Fibroblast of skin of right biceps (primary cell): ENCODE measurements at regions not wholly inside any gene's neighbourhood (a gene's known extent, or its start where the extent isn't known, plus 50 kb on each side); places are given as distances from the start of the nearest gene placed in this dataset.

Source experiments
- DNase-seq: peaks from one replicate; pipeline ENCODE4 v3.0.0-alpha.2; 2013

DNA sequence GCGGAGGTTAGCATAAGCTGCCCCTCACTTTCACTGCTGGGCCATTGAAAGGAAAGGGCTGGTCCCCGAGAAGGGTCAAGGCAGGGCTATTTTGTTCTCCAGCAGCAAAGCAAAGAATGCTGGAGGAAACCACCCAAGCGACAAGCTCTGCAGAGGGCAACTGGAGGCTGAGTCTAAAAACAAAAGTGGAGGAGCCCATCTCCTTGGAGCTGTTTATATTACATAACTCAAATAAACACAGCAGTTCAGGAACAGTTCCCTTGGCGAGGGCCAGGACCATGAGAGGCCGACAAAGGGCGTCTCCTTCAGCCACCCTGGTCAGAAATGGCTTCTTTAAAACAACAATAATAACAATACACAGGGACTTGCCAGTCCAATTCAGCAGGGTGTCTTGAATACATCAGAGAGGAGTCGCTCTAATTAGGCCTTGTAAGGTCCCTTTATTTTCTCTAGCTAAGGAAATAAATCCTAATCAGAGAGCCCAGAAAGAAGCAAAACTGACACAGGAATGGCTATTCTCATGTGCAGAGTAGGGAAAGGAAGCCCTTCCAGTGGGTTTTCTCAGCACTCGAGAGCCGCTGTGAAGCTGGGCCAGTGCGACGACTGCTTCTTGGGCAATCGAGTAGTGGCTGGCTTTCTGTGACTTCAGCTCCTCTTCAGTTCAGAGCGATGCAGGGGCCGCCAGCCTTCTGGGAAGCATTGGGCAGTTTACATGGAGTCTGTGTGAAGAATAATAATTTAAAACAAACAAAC lies 57.0 kb upstream of the TARBP1 start:
- no peak for DNase-seq

DNA sequence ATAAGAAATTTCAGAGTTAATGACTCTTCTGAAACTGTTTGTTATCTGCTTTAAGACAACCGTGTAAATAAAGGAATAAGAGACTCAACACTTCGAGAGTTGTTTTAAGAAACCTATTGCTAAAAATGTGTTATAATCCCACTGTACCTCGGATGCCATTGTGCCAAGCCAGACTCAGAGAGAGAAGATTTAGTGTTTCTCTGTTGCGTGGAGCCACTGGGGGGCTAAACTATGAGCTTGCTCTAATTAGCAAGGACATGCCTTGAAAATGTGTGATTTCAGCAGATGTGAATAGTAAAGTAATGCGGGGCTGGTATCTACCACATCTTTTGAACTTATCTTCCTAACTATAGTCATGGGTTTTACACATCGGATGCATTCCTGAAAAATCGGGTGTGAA lies 56.2 kb upstream of the TARBP1 start:
- DNase-seq = no peak

DNA sequence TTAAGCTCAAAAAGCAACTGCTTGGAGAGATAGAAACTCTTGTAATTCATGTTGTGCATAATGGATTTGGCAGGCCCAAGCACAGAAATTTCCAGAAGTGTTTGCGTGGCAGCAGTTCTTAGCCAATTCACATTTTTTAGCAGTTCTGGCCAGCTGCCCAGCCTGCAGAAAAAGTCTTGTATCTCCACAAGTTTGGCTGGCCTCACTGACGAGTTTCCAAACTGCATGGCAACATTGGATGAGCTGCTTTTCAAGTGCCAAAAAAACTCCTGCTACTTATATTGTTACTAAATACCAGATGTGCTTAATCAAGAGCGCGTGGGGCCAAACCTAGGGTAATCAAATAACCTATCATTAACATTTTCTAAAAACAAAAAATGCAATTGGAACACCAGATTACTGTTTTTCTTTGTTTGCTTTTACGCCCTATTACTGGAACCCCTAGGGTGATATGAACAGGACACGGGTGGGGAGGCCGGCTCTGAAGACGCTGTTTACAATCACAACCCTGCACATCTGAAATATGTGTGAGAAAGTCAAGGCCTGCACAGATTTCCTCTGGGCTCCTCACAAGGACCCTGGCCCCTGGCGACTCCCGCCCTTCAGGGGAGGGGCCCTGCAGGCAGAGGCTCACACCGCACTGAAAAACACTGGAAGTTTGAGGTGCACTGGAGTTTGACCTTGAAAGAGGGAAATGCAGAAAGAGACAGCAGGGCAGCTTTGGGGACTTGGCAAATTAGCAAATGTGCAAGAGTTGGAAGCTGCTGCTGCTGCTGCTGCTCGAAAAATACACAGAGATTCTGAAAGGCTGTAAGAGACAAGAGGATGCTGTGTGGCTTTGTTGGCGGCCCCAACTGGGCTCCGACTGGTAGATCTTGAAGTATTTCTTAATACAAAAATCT lies 55.2 kb upstream of the TARBP1 start:
- DNase-seq = peak; percentile 99

DNA sequence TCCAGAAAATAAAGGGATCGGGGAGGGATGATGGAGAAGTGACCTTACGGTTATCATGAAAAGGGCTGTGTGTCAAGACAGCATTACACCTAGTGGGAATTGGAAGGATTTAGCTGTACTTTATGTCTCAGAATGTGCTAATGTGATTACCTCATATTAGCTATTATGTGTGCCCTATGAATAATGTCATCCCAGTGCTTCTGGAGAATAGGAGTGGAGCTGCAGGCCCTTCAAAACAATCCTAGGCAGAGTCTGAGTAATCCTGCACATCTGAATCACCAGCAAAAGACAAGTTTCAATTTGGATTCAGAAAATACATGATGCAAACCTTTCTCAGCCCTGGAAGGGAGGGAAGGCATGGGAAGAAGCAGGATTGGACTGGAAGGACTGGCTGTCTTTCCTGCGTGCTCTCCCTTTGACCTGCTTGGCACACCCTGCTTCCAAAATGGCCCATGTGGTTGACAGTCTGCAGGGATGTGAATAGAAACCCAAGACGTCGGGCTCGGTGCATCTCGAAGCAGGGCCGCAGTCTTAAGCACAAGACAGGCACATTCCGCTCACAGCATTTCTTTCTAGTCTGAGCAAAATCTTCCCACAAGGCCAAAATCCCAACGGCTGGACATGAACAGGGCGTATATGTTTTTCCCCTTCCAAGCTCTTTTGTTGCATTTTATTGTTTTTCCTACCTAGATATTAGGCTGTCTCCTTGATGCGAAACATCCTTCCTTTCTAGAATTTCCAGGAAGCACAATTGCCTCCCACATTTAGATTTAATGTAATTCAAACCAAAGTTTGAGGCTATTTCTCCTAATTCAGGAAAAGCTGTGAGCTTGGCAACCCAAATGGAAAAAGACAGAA lies 54.3 kb upstream of the TARBP1 start:
- peak; percentile 98 for DNase-seq

DNA sequence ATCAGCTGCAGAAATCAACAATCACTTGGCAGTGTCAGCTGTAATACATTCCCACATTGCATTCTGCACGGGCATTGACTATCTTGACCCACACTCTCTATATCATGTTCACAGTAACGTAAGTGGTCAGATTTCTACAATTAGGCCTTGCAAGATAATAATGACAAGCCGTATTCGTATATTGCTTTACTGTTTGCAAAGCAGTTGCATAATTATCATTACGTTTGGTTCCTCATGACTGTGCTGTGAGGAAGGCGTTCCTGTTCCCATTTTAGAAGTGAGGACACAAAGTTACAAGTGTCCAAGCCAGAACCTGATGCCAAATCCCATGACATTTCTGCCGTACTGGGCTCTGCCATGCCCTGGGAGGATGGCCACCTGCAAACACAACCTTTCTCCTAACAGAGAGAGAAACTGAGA lies 53.5 kb upstream of the TARBP1 start:
- DNase-seq = no peak

DNA sequence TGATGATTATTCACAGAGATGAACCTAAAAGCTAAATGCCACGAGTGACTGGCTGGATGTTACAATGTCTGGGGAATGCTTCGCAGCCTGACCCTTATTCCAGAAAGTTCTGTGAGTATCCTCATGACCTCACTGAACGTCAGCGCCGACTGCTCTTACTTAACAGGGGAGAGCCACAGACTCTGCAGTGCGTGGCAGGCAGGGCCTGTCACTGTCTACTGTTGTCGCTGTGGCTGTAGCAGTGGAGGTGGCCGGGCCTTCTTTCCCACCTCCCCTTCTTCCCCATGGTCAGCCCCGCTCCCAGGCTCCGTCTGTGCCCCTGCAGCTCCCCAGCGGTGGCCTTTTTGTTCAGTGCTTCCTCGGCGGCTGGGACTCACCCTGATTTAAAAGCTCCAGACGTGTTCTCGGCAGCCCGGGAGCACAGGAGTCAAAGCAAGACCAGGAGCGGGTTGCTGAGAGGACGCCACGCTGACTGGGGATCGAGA lies 52.2 kb upstream of the TARBP1 start:
- peak; percentile 80 for DNase-seq

DNA sequence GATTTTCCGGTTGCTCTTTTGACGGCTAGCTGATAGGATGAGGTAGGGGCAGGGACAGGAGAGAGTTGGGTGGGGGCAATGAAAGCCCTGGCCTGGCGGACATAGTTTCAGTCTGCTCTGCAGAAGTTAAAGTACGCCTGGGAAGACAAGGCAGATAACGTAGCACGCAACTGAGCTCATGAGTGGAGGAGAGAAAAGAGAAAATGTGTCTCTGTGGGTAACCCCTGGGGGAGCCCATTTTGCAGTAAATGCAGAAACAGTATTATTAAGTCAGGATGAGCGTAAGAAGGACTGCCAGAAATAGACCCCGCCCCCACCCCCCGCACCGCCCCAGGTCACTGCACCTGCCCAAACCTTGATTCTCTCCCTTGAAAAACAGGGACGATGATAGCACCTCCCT lies 51.7 kb upstream of the TARBP1 start:
- no peak for DNase-seq

DNA sequence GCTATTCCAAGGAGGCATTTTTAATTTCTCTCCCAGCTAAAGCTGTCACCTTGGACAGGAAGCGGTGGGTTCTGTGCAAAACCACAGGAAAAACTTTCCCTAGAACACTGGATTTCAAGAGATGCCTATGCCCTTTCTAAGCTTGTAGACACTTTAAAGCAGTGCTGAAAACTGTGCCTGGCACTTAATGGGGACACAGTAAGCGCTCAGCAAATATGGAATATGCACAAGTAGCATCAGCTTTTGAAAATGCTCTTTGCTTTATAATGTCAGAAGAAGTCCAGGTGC lies 50.9 kb upstream of the TARBP1 start:
- peak; percentile 66 for DNase-seq

DNA sequence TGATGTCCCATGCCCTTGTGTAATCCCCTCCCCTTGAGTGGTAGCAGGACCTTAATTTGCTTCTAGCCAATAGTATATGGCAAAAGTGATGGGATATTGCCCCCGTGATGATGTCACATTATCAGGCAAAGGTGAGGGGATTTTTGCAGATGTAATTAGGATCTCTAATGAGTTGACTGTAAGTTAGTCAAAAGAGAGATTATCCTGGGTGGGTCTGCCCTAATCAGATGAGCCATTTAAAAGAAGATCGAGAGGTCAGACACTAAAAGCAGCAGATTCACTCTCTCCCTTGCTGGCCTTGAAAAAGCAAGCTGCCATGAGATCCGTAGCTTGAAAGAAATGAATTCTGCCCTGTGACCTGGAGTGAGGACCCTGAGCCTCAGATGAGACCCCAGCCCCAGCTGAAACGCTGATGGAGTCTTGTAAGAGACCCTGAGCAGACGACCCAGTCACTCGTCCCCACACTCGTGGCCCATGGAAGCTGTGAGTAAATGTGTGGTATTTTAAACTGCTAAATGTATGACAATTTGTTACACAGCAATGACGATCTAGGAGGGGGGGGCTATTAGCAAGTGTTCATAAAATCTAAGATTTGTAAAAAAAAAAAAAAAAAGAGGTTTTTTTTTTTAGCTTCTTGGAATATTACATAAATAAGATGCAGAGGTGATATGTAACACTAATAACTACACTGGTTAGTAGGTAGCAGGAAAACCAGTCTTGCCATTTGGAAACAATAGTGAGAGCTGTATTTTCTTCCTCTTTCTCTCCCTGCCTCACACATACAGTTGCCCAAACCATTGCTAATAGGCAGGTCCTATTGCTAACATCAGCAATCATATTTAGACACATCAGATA lies 50.3 kb upstream of the TARBP1 start:
- DNase-seq = no peak
